NCI-H748 (cell line): ENCODE measurements at regions not wholly inside any gene's neighbourhood (a gene's known extent, or its start where the extent isn't known, plus 50 kb on each side); places are given as distances from the start of the nearest gene placed in this dataset.
"Not testable (repeated sequence)": the region's sequence is repeated elsewhere in the genome, so short reads cannot be mapped to it uniquely, and the experiment has no call there.

Source experiments
- DNase-seq: peaks from one replicate; lab custom pipeline; 2025; ENCODE audit not compliant: unreplicated experiment; lab: John Stamatoyannopoulos, UW

DNA sequence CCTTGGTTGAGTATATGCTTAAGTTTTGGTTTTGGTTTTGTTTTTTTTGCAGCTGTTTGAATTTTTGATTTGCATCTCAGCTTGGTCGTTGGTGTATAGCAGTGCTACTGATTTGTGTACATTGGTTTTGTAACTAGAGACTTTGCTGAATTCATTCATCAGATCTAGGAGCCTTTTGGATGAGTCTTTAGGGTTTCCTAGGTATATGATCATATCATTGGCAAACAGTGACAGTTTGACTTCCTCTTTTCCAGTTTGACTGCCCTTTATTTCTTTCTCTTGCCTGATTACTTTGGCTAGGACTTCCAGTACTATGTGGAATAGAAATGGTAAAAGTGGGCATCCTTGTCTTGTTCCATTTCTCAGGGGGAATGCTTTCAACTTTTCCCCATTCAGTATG is 1174.9 kb downstream of the PLA2G4A start:
- DNase-seq = not testable (repeated sequence)

DNA sequence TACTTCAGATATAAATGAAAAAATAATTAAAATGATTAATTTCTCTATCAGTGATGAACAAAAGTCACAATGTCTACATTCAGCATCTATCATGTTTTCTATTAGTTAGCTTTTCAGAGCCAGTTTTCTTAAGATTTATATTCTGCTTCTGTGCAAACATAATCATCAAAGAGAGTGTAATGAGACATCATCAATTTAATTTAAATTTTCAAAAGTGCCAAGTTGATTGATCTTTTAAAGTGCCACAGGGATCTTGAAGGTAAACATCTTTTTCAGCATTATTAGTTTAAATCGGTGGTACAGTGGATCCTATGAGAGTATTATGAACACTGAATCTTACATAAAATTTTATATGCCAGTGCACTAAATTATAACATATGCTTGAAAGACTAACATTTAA is 1176.1 kb downstream of the PLA2G4A start:
- no peak for DNase-seq

DNA sequence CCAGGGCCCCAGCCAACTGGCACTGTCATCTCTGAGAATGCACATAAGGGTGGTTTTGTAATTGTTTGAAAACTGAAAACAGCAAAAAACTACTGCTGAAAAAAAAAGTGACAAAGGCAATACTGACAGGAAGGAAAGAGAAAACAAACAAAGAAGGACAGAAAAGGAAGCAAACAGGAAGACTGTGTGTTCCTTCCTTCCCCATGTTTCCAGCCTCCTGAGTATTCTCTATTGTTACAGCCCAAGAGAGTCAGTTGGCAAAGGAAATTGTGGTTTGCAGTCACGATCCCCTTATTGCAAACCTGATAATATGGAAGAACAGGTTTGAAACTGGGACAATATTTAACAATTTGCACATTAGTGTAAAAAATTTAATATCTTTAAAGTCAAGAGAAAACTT is 1177.6 kb downstream of the PLA2G4A start:
- no peak for DNase-seq

DNA sequence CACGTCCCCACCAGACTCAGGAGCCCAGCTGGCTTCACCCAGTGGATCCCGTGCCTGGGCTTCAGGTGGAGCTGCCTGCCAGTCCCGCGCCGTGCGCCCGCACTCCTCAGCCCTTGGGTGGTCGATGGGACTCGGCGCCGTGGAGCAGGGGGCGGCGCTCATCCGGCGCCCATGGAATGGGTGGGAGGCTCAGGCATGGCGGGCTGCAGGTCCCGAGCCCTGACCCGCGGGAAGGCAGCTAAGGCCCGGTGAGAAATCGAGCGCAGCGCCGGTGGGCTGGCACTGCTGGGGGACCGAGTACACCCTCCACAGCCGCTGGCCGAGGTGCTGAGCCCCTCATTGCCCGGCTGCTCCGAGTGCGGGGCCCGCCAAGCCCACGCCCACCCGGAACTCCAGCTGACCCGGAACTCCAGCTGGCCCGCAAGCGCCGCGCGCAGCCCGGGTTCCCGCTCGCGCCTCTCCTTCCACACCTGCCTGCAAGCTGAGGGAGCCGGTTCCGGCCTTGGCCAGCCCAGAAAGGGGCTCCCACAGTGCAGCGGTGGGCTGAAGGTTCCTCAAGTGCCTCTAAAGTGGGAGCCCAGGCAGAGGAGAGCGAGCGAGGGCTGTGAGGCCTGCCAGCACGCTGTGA is 1184.6 kb downstream of the PLA2G4A start:
- not testable (repeated sequence) for DNase-seq

DNA sequence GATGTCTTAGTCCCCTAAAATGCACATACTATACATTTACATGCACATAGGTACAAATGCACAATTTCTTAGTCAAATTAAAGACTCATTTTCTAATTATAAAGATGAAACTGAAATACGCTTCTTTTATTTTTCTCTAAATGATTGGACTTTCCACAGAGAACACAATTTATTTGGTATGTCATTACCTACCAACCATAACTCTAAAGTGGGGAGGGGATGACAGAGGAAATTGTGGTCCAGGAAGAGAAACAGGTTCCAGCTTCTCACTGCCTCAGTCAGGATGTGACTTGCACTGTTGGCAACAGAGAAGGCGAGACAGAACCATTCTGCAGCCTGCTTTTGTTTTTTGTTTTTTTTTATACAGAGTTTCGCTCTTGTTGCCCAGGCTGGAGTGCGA is 1189.2 kb downstream of the PLA2G4A start:
- DNase-seq = no peak

DNA sequence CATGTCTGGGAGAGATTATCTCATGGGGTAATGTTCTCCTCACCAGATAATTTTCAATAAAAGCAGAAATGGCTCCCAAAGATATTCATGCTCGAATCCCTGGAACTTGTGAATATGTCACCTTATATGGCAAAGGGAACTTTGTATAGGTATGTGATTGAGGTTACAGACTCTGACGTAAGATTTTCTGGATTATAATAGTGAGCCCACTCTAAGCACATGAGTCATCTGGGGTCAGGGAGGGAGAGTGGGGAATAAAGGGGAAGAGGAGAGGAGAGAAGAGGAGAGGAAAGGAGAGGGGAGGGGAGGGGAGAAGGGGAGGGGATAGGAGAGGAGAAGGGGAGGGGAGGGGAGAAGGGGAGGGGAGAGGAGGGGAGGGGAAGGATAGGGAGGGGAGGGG is 1193.9 kb downstream of the PLA2G4A start:
- no peak for DNase-seq

DNA sequence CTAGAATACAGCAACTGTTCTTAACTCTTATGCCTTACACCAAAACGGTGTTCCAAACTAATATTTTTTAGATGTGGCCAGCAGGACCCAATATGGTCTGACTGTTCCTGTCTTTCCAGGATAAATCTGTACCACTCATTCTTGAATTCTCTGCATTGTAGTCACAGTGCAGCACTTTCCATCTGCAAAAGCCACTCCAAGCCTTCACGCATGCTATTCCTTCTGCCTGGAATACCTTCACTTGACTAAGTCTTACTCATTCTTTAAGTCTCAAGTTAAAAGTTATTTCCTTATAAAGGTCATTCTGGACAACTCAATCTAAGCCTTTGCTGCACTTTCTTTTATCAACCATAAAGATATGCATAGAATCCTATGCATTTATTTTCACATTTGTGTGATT is 1194.5 kb downstream of the PLA2G4A start:
- no peak for DNase-seq

DNA sequence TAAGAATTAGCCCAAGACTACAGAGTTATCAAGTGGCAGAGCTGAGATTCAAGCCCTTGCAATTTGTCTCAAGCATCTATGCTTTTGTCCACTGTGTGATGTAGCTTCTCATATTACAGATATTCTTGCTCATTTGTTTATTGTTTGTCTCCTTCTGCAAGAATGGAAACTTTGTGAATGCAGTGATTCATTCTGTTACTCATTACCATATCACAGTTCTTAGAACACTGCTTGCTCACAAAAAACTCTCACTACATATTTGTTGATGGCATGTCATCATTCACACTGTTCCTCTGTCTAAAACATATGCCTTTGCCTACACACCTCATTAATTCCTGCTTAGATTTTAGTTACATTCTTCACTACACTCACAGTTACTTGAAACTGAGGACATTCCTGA is 1198.9 kb downstream of the PLA2G4A start:
- no peak for DNase-seq

DNA sequence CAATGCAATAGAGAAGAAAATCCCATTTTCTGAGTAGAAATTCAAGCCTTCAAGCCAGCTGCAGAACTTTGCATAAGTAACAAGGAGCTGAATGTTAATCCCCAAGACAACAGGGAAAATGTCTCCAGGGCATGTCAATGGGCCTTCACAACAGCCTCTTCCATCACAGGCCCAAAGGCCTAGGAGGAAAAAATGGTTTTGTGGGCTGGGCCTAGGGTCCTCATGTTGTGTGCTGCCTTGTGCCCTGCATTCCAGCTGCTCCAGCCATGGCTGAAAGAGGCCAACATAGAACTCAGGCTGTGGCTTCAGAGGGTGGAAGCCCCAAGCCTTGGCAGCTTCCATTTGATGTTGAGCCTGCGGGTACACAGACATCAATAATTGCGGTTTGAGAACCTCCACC is 1208.8 kb downstream of the PLA2G4A start:
- not testable (repeated sequence) for DNase-seq

DNA sequence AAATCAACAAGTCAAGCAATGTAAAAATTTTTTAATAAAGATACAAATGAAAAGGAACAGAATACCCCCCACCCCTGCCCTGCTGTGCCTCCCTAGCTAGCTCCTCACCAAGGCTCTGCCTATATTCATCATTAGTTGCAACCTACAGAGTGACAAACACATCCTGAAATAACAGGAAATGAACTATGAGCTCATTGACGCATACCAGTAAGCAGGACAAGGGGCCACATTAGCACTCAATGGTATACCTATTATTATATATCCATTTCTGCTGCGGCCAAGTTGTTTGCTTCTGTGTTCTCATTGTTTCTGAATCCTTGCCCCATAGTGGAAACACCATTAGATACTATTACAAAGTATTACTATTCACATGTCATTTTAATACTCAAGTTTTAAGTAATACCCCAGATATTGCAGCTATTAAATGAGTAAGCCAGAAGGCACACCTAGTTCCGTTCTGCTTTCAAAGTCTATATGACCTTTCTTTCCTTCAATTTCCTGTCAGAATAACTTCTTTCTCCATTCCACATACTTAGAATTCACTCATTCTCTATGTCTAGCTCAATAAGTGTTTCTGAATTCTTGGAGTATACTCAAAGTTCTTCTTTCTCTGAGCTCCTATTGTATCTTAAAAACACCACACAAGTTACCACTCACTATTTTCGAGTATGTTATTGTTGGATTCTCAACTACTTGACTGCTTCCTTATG is 1214.9 kb downstream of the PLA2G4A start:
- peak; percentile 7 for DNase-seq

DNA sequence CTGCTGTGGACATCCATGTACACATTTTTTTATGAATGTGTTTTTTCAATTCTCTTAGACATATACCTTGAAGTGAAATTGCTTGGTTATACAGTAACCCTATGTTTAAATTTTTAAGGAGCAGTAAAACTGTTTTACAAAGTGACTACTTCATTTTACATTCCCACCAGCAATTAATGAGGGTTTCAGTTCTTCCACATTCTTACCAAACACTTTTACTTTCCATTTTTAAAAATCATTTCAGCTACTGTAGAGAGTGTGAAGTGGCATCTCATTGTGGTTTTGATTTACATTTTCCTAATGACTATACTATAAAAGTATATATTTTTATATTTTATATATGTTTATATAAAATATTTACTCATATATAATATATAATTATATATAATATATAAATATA is 1221.5 kb downstream of the PLA2G4A start:
- DNase-seq = no peak

DNA sequence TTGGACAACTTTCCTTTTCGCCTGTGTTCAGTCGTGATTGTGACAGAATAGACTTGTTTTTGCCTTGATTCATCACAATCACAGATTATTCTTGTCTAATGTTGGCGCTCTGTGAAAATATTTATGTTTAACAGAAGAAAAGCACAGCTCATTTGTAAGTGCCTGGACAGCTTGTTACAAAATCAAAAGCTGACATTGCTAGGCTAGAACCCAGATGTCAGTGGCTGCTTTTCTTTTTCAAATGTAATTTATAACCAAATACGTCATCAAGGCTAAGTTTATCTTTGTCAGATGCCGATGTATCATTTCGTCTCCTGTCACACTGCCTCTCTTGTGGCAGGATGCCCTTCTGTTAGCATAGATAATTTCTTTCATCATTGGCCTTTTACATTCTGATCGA is 1227.3 kb downstream of the PLA2G4A start:
- DNase-seq = no peak

DNA sequence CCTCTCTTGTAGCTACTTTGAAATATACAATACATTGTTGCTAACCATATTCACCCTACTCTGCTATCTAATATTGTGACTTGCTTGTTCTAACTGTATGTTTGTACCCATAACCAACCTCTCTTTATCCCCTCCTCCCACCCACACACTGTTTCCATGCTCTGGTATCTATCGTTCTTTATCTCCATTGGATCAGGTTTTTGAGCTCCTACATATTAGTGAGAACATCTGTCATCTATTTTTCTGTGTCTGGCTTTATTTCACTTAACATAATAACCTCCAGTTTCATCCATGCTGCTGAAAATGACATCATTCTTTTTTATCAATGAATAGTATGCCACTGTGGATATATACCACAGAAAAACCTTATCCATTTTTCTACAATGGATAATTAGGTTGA is 1230.1 kb downstream of the PLA2G4A start:
- DNase-seq = no peak

DNA sequence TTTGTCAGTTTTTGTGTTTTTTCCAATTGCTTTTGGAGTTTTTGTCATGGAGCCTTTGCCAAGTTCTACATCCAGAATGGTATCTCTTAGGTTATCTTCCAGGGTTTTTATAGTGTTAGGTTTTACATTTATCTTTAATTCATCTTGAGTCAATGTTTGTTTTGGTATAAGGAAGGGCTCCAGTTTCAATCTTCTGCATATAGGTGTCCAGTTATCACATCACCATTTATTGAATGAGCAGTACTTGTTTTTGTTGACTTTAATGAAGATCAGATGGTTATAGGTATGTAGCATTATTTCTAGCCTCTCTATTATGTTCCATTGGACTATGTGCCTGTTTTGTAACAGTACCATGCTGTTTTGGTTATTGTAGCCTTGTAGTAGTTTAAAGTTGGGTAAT is 1233.1 kb downstream of the PLA2G4A start:
- DNase-seq = no peak

DNA sequence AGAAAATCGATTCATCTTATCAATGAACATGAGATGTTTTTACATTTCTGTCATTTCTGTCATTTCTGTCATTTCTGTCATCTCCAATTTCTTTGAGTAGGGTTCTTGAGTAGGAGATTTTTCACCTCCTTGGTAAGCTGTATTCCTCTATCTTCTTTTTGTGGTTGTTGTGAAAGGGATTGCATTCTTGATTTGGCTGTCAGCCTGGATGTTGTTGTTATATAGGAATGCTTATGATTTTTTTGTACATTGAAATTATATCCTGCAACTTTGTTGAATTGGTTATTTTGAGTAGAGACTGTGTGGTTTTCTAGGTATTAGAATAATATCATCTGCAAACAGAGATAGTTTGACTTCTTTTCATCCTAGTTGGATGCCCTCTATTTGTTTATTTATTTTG is 1233.7 kb downstream of the PLA2G4A start:
- DNase-seq = no peak

DNA sequence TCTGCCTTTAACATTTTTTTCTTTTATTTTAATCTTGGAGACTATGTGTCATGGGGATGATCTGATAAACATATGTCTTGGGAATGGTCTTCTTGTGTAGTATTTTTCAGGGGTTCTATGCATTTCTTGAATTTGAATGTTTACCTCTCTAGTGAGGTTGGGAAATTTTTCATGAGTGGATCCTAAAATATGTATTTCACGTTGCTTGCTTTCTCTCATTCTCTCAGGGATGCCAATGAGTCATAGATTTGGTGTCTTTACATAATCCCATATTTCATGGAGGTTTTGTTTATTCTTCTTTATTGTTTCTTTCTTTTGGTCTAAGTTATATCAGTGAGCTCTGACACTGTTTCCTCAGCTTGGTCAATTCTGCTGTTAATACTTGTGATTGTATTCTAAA is 1237.2 kb downstream of the PLA2G4A start:
- no peak for DNase-seq

DNA sequence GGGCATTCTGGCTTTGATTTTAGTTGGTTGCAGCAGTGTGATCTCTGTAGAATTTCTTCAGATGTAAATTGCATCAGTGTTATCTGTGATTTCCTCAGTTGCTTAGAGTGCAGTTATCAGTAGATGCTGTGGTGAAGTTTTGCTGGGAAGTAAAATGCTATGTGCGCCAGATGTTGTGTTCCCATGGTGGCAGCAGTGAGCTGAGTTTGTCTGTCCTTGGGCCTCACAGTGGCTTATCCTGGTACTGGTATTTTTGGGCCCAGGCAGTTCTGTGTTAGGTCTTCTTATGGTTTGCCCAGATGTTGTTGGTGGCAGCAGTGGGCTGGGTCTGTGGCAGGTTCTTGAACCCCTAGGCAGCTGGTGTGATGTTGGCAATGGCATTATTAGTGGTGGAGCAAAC is 1242.1 kb downstream of the PLA2G4A start:
- DNase-seq = no peak

DNA sequence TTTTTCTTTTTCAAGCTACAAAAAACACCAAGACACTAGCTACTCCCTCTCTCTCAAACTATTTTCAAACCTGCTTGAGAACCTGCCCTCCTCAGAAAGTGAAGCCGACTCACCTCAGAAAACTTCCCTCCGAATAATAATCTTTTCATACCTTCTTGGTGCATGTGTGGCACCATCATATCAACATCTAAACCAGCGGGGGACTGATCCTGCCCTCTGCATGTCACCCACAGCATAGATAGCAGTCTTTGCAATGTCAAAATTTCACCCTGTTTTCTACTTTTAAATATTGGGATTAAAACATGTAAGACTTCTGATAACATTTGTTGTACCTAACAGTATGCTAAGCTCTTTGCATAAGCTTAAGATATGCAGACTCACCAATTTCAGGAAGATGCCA is 1260.3 kb downstream of the PLA2G4A start:
- no peak for DNase-seq

DNA sequence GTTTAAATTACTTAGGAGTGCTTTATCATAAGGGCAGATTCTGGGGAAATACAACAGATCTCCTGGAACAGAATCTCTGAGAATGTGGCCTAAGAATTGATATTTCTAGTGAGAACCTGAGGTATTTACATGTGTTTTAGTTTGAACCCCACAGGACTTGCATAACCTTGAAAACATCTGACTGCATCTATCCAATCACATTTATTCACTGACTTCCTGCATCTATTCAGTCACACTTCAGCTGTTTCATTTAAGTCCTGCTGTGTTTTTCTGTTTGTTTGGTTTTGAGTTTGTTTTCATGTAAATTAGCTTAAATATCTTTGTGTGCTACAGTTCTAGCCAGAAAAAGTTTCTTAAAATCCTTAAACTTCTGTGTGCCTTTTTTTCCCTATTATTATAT is 1260.7 kb downstream of the PLA2G4A start:
- DNase-seq = peak; percentile 0

DNA sequence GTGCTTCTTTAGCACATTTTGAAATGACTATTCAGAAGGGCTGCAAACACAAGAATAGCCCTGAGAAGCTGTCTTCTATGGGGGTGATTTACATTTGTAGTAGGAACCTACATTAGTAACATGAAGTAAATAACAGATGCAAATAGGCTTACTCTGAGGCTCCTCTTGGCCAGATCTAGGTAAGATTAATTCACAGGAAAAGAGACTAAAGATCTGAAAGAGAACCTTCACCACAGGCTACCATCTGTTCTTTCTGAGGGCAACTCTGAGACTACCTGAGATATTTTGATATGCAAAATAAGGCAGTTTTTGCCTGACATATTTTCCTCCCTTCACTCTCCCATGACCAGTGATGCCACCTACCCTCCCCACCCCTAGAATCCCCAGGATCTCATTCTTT is 1267.8 kb downstream of the PLA2G4A start:
- DNase-seq = no peak

DNA sequence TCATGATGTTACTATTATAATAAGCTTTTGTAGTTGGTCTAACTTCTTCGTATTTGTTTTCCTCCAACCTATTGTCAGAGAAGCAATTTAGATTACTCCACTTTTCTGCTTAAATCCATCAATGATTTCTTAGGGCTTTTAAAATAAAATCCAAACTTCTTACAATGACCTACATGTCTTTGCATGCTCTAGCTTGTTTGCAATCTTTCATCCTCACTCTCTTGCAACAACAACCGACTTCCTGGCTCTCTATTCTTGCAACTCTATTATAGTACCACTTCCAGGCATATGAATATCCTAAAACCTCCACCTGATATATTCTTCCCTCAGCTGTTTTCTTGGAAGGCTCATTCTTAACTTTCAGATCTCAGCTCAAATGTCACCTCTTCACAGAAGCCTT is 1288.7 kb downstream of the PLA2G4A start:
- DNase-seq = no peak

DNA sequence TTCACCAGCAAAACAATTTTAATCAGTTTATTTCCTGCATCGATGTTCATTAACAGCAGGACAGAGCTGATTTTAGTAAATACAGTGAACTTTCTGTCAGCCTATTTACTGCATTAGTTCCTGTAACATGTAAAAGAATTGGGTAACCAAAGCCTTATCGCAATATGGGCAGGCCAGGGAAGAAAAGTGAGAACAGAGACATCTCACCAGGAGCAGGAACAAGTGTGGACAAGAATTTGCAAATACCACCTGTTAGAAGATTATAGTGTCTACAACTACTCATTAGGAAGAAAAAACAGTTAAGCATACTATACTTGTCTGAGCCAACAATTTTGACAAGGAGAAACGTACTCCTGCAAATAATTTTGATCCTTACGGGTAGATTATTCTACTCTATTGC is 1293.9 kb downstream of the PLA2G4A start:
- DNase-seq = no peak

DNA sequence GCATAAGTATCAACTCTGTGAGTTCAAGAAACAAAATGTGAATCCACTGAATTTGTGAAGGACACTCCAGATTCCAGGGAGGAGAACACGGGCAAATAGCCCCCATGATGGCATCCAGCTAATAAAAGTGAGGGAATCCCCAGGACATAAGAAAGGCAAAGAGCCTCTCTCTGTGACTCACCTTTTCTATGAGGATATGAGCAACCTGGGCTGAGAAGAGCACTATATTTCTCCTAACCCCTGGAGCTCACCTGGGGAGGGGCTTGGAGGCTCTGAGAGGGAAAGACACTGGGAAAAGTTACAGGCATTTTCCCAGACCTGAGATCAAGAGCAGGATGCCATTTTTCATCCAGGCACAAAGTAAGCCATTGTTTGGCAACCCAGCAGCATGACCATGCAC is 1298.8 kb downstream of the PLA2G4A start:
- DNase-seq = no peak
